ENCODE measurements at regions not wholly inside any gene's neighbourhood (a gene's known extent, or its start where the extent isn't known, plus 50 kb on each side); places are given as distances from the start of the nearest gene placed in this dataset.
"Not testable (repeated sequence)": the region's sequence is repeated elsewhere in the genome, so short reads cannot be mapped to it uniquely, and the experiment has no call there.

GRCh38 chr6:22164236-22164635 lies 132.6 kb downstream of the PRL start:
- DNase-seq, result no peak

GRCh38 chr6:22171006-22171405 lies 125.8 kb downstream of the PRL start:
- DNase-seq, result not testable (repeated sequence)

GRCh38 chr6:22171885-22172284 lies 125.0 kb downstream of the PRL start:
- DNase-seq, result not testable (repeated sequence)

- DNase-seq, result no peak
Measured at GRCh38 chr6:22173311-22173710, 123.5 kb downstream of the PRL start.

- DNase-seq, result not testable (repeated sequence)
Measured at GRCh38 chr6:22180250-22180649, 116.6 kb downstream of the PRL start.

- no peak for DNase-seq
Measured at GRCh38 chr6:22184371-22184770, 112.5 kb downstream of the PRL start.

GRCh38 chr6:22189946-22190345 lies 106.9 kb downstream of the PRL start:
- no peak for DNase-seq

GRCh38 chr6:22194188-22194921 lies 102.5 kb downstream of the PRL start:
- DNase-seq, result peak; percentile 71

- DNase-seq, result no peak
Measured at GRCh38 chr6:22199771-22200170, 97.1 kb downstream of the PRL start.

- DNase-seq, result peak; percentile 23
Measured at GRCh38 chr6:22204153-22204552, 92.7 kb downstream of the PRL start.

- DNase-seq, result no peak
Measured at GRCh38 chr6:22205266-22205665, 91.6 kb downstream of the PRL start.

GRCh38 chr6:22206106-22206505 lies 90.7 kb downstream of the PRL start:
- no peak for DNase-seq

GRCh38 chr6:22208026-22208425 lies 88.8 kb downstream of the PRL start:
- no peak for DNase-seq

- DNase-seq, result no peak
Measured at GRCh38 chr6:22214314-22214713, 82.5 kb downstream of the PRL start.

- not testable (repeated sequence) for DNase-seq
Measured at GRCh38 chr6:22215474-22215873, 81.4 kb downstream of the PRL start.

GRCh38 chr6:22218410-22218809 lies 78.4 kb downstream of the PRL start:
- no peak for DNase-seq

- no peak for DNase-seq
Measured at GRCh38 chr6:22219925-22220324, 76.9 kb downstream of the PRL start.

GRCh38 chr6:22221211-22221610 lies 75.6 kb downstream of the PRL start:
- no peak for DNase-seq

GRCh38 chr6:22221630-22222029 lies 75.2 kb downstream of the PRL start:
- no peak for DNase-seq

GRCh38 chr6:22222469-22222868 lies 74.4 kb downstream of the PRL start:
- no peak for DNase-seq

GRCh38 chr6:22227824-22228610 lies 68.8 kb downstream of the PRL start:
- no peak for DNase-seq

GRCh38 chr6:22231050-22231449 lies 65.8 kb downstream of the PRL start:
- DNase-seq, result no peak

- no peak for DNase-seq
Measured at GRCh38 chr6:22231616-22232015, 65.2 kb downstream of the PRL start.

GRCh38 chr6:22236626-22237414 lies 60.0 kb downstream of the PRL start:
- DNase-seq, result peak; percentile 8
